Thyroid gland (tissue), 4 donors: ENCODE measurements at regions not wholly inside any gene's neighbourhood (a gene's known extent, or its start where the extent isn't known, plus 50 kb on each side); places are given as distances from the start of the nearest gene placed in this dataset.

Experiments used
- DNase-seq, 2 donors: peaks; one replicate each; pipeline ENCODE4 v3.0.0-alpha.2; 2019
- H3K27ac ChIP-seq, 3 donors: fragments of 200-600 bp; sonication (generic); 1 replicate in 2 of 3; 2 replicates in 1 of 3; pipeline ENCODE4 v1.5.1; 2016 to 2019; ENCODE audit warnings: mild to moderate bottlenecking in 1 of 3, moderate library complexity in 1 of 3
- H3K27me3 ChIP-seq: fragments of 200-600 bp; sonication (generic); one replicate; pipeline ENCODE4 v1.5.1; 2019
- H3K36me3 ChIP-seq, 2 donors: fragments of 200-600 bp; sonication (generic); one replicate each; pipeline ENCODE4 v1.5.1; 2016 to 2019
- H3K4me1 ChIP-seq, 2 donors: fragments of 200-600 bp; sonication (generic); one replicate each; pipeline ENCODE4 v1.5.1; 2017 to 2019
- H3K4me3 ChIP-seq, 3 donors: fragments of 200-600 bp; sonication (generic); replicated peaks in 1 of 3; 1 replicate in 2 of 3; 2 replicates in 1 of 3; pipeline ENCODE4 v1.5.1; 2016; ENCODE audit warnings: mild to moderate bottlenecking in 1 of 3
- H3K9me3 ChIP-seq: fragments of 200-600 bp; sonication (generic); one replicate; pipeline ENCODE4 v1.5.1; 2017
- CTCF ChIP-seq, 6 experiments: fragments of 200-600 bp in 3 of 6; fragments of 450-650 bp in 3 of 6; sonication (generic) in 3 of 6; IDR thresholded peaks; one replicate each; pipeline ENCODE4 v1.5.1; 2016 to 2019; ENCODE audit warnings: antibody characterized with exemption in 6 of 6, mild to moderate bottlenecking in 2 of 6, inconsistent platforms in 1 of 6, moderate library complexity in 1 of 6
- POLR2A ChIP-seq, 2 donors: fragments of 450-650 bp; IDR thresholded peaks; one replicate each; pipeline ENCODE4 v1.6.1; 2017; ENCODE audit warnings: antibody characterized with exemption in 2 of 2, mild to moderate bottlenecking in 2 of 2, moderate library complexity in 1 of 2
- WGBS, 2 donors: methylation state at CpG; one replicate each; pipeline ENCODE4 v1.1.5; 2017; 5-methylcytosine and 5-hydroxymethylcytosine counted together
- intact Hi-C: fragments of 100-400 bp; cut with DNase I; formaldehyde crosslinking; loops from one replicate; pipeline ENCODE4 v1.15.1; 2023

GRCh38 chr6:82568290-82568993 is 204.8 kb downstream of the TPBG start:
- Histone ChIP-seq H3K27me3 (no peaks in the 10 kb centered on the region), H3K27ac (no peak overlapping the region), H3K36me3 (no peaks in the 10 kb centered on the region), H3K4me1 (no peaks in the 10 kb centered on the region), H3K4me3 (no peak overlapping the region), H3K9me3 (no peaks in the 10 kb centered on the region)
- TF ChIP-seq POLR2A (IDR thresholded peaks at IDR 0.05) (no peak), CTCF (IDR thresholded peaks at IDR 0.05) (no peak)
- WGBS, 2 donors = 79 to 84% methylated on average over 6 of the region's 6 CpGs
- no peak for DNase-seq
- intact Hi-C loops = no loop called here

DNA sequence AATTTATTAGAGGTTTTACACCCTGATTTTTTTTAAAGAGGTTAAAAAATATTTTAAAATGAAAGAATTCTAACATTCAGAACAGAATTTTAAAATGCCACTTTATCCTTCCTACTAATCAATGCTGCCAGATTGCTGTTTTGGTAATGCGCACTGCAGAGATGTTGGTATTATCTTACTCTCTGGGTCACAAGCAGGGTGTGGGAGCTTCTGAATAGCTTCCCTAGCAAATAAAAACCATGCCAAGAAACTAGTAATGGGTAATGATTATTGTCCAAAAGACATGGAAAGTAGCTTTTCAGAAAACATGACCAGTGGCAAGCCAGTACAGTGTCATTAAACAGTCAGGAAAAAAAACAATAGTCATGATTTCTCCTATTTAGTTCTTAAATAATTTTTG is 205.4 kb downstream of the TPBG start:
- no peak for TF ChIP-seq CTCF (IDR thresholded peaks at IDR 0.05)
- DNase-seq = no peak
- H3K4me3 ChIP-seq = no peak overlapping the region
- no peaks in the 10 kb centered on the region for H3K27me3 ChIP-seq
- no peaks in the 10 kb centered on the region for H3K36me3 ChIP-seq
- no peaks in the 10 kb centered on the region for H3K9me3 ChIP-seq
- 90 to 92% methylated on average over 1 of the region's 1 CpG for WGBS, 2 donors
- no peak overlapping the region for H3K27ac ChIP-seq
- intact Hi-C loops = no loop called here
- no peaks in the 10 kb centered on the region for H3K4me1 ChIP-seq

- Histone ChIP-seq H3K27me3 (no peaks in the 10 kb centered on the region), H3K4me3 (no peak overlapping the region), H3K36me3 (no peaks in the 10 kb centered on the region), H3K9me3 (no peaks in the 10 kb centered on the region), H3K27ac (no peak overlapping the region), H3K4me1 (no peaks in the 10 kb centered on the region)
- no peak for DNase-seq
- intact Hi-C loops = no loop called here
- TF ChIP-seq POLR2A (IDR thresholded peaks at IDR 0.05) = no peak
- TF ChIP-seq CTCF (IDR thresholded peaks at IDR 0.05) = no peak
- WGBS, 2 donors = 41 to 56% methylated on average over 3 of the region's 3 CpGs
These were observed 206.5 kb downstream of the TPBG start for GRCh38 chr6:82570083-82570482.

DNA sequence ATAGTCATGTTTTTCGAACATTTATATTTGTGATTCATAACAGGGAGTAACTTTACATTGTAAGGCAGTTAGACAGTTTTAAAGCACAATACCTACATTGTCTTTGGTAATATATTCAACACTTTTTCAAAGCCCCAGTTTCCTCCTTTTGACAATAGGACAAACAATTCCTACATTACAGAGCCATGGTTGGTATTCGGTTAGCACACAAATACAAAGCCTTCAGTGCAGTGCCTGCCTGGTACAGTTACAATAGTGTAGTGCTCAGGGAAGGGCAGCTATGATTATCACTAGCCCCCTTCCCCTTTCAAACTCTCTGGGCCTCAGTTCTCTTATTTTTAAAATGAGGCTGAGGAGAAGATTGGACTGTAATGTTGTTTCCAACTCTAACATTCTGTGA is 207.8 kb downstream of the TPBG start:
- no peak overlapping the region for H3K4me3 ChIP-seq
- DNase-seq = no peak
- intact Hi-C loops = no loop called here
- TF ChIP-seq POLR2A (IDR thresholded peaks at IDR 0.05) (no peak), CTCF (IDR thresholded peaks at IDR 0.05) (no peak)
- H3K4me1 ChIP-seq = no peaks in the 10 kb centered on the region
- no peak overlapping the region for H3K27ac ChIP-seq
- no peaks in the 10 kb centered on the region for H3K36me3 ChIP-seq
- WGBS, 2 donors = 85 to 91% methylated on average over 2 of the region's 2 CpGs
- no peaks in the 10 kb centered on the region for H3K9me3 ChIP-seq
- H3K27me3 ChIP-seq = no peaks in the 10 kb centered on the region

DNA sequence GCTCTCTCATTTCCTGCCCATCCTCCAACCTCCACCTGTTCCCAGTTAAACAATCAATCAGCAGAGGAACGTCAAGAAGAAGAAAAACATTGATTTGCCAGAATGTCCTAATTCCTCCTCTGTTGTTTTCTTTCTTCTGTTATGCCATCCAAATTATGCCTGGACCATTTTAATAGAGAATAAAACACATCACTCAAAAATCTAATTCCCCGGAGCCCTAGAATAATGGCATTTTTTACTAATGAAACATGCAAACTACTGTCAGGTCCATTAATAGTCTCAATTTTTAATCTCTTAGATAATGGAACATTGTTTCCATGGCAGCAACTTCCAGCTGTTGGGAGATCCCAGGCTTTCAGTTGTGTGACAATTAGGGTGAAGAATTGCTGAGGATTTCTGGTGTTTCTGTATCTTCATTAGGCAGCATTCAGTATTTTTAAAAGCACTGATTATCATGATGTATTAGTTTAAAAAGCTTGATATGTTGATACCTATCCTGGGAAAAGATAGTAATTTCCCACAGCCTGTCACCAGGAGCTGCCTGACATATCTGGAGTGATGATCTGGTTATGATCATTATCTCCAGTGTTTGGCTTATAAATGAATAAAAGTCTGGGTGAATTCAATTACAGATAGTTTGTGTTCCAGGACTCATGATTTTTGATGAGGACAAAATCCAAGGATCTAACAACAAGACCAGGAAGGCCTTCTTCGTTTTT is 209.8 kb downstream of the TPBG start:
- Histone ChIP-seq H3K9me3 (no peaks in the 10 kb centered on the region), H3K27ac (no peak overlapping the region), H3K4me1 (no peaks in the 10 kb centered on the region), H3K36me3 (no peaks in the 10 kb centered on the region), H3K27me3 (no peaks in the 10 kb centered on the region), H3K4me3 (no peak overlapping the region)
- intact Hi-C loops = no loop called here
- 58 to 63% methylated on average over 3 of the region's 3 CpGs for WGBS, 2 donors
- TF ChIP-seq POLR2A (IDR thresholded peaks at IDR 0.05) (no peak), CTCF (IDR thresholded peaks at IDR 0.05) (no peak)
- DNase-seq = no peak
